LNCAP (cell line): ENCODE measurements at regions not wholly inside any gene's neighbourhood (a gene's known extent, or its start where the extent isn't known, plus 50 kb on each side); places are given as distances from the start of the nearest gene placed in this dataset.

ENCODE experiments used
- TF ChIP-seq, protein P1 (sequence below): fragments of 450-650 bp; IDR thresholded peaks from 2 replicates; pipeline ENCODE4 v1.5.1; 2017; ENCODE audit warnings: mild to moderate bottlenecking

DNA sequence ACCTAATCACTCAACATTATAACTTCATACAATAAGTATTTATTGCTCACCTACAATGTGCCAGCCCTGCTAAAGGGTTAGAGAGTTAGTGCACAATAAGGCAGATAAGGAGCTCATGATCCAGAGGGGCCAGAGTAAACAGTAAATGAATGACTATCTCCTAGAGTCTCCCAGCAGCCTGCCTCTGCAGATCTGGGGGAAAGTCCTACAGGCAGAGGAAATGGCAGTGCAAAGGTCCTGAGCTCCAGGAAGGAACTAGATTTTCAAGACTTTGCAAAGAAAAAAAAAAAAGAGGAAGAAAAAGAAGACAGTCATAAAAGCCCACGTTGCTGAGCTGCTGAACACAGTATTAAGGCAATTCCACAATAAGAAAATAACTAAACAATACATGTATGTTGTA is 160.1 kb downstream of the SIM1 start:
- TF ChIP-seq, protein P1, sequence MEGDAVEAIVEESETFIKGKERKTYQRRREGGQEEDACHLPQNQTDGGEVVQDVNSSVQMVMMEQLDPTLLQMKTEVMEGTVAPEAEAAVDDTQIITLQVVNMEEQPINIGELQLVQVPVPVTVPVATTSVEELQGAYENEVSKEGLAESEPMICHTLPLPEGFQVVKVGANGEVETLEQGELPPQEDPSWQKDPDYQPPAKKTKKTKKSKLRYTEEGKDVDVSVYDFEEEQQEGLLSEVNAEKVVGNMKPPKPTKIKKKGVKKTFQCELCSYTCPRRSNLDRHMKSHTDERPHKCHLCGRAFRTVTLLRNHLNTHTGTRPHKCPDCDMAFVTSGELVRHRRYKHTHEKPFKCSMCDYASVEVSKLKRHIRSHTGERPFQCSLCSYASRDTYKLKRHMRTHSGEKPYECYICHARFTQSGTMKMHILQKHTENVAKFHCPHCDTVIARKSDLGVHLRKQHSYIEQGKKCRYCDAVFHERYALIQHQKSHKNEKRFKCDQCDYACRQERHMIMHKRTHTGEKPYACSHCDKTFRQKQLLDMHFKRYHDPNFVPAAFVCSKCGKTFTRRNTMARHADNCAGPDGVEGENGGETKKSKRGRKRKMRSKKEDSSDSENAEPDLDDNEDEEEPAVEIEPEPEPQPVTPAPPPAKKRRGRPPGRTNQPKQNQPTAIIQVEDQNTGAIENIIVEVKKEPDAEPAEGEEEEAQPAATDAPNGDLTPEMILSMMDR, result no peak

DNA sequence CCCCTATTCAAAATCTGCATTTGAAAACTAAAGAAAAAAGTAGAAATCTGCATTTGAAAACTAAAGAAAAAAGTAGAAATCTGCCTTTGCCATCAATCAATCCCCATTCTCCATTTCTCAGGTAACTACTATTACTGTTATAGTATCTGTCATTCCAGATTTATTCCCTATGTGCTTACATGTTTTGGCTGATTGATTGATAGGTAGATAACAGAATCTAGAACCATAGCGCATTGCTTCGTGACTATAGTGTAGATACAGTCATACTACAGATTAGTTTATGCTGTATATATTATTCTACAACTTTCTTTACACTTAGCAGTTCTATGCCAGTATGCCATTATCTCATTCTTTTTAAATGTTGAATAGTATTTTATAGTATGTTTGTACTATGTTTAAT is 163.0 kb downstream of the SIM1 start:
- TF ChIP-seq, protein P1, result no peak

DNA sequence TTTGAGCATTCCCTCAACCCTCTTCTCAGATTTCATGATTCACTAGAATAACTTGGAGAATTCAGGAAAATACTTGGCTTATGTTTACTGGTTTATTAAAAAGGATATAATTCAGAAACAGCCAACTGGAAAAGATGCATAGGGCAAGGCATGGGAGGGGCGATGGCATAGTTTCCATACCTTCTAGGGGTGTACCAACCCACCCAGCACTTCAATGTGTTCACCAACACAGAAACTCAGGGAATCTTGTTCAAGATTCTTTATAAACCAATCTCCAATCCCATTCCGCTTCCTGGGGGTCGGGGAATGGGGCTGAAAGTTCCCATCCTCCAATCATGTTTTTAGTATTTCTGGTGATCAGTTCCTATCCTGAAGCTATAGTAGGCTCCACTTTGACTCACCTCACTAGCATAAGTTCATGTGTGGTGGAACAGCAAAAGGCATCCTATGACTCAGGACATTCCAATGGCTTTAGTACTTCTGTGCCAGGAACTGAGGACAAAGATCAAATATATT is 164.4 kb downstream of the SIM1 start:
- TF ChIP-seq, protein P1, result no peak

DNA sequence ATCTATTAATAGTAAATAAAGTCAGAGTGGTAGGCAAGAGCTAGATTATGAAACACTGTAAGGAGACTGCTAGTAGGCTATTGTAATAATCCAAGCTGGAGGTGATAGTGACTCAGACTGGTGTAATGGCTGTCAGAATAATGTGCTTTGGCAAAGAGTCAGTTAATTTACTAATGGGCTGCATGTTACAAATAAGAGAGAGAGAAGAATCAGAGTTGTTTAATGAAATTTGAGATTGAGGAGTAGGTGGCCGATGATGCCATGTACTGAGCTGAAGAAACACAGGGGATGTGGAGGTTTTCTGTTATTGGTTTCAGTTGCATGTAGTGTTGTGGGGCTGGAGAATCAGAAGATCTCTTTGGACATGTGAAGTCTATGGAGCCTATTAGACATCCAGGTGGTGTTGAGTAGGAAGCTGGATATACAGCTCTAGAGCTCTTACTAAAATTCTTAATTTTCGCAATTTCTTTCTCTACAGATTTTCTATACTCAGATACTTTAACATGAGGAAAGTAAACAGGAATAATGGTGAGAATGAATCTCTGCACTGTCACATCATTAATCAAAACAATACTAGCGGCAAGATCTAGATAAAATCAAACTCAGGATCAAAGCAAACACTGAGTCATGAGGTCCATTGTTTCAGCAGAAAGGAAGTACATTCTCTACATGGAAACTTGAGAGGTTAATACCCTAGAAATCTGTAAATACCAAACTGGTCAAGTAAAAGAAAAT is 167.7 kb downstream of the SIM1 start:
- TF ChIP-seq, protein P1, result no peak

DNA sequence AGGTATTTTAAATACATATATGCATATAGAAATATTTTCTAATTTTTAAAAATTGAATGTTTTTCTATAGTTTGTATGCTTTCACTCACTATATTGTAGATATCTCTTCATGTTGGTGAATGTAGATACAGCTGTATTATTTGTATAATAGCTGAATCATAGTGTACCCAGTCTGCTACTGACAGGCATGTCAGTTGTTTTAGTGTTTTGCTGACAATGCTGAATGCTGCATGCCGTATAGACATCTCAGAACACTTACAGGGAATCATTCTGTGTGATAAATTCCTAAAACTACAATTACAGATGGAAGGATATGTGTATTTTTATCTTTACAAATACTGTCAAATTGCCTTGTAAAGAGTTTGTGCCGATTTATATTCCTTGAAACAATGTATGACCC is 175.4 kb downstream of the SIM1 start:
- TF ChIP-seq, protein P1, result no peak

DNA sequence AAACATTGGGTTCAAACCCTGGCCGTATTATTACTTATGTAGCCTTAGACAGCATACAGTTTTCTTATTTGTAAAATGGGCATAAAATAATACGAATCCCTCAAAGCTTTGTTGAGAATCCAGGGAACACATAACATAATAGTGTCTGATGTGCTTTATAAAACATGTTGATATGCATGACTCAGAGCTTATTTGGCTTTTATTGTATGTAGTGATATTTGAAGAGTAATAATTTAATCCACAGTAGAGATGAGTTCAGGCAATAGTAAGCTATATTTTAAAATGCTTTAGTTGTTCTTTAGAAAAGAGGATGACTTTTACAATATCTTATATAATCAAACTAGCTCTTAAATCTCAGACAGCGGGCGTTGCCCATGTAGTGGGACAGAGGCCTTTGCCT is 176.4 kb downstream of the SIM1 start:
- TF ChIP-seq, protein P1, result no peak

DNA sequence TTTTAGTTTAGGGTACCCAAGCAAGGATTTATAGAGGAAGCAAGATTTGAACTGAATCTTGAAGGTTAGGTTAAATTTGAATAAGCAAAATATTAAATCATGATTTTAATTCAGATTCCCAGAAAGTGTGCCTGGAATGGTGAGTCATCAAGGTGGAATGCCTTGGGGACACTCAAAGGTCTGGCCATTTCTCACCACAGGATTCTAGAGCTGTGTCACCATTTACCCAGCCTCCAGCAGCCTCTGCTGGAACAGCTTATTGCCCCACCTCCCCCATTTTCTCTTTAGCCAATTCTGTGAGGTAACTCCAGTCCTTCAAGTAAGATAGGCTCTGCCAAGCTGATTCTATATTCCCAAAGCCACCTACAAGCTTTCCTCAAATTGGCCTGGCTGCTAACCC is 181.4 kb downstream of the SIM1 start:
- TF ChIP-seq, protein P1, result no peak
